ENCODE measurements at regions not wholly inside any gene's neighbourhood (a gene's known extent, or its start where the extent isn't known, plus 50 kb on each side); places are given as distances from the start of the nearest gene placed in this dataset.

- H4K20me1 ChIP-seq (ENCODE audit: control insufficient read depth, insufficient read depth, low read depth, low read length) = no peaks in the 10 kb centered on the region
- peaks cover 43% of the 10 kb centered on the region for H3K4me1 ChIP-seq (ENCODE audit: control insufficient read depth, low read length)
- no peaks in the 10 kb centered on the region for H3K36me3 ChIP-seq (ENCODE audit: control insufficient read depth, low read length)
- no peaks in the 10 kb centered on the region for H3K27me3 ChIP-seq (ENCODE audit: control insufficient read depth, low read length)
- no peak overlapping the region for H3K4me3 ChIP-seq (ENCODE audit: low read length)
- no peak overlapping the region for H3K4me2 ChIP-seq (ENCODE audit: low read length)
- no peaks in the 10 kb centered on the region for H3K79me2 ChIP-seq (ENCODE audit: control insufficient read depth, low read length)
- H3K9me3 ChIP-seq (ENCODE audit: control insufficient read depth, insufficient read depth, low read length) = no peaks in the 10 kb centered on the region
- H3F3A ChIP-seq (ENCODE audit: control insufficient read depth, insufficient read depth) = no peaks in the 10 kb centered on the region
- no peak overlapping the region for H3K27ac ChIP-seq (ENCODE audit: low read depth, low read length)
- H3K9me2 ChIP-seq (replicated peaks; ENCODE audit: control insufficient read depth, low read length) = no peaks in the 10 kb centered on the region
- TF ChIP-seq CTCF (IDR thresholded peaks at IDR 0.05; ENCODE audit: low read depth, low read length, poor library complexity, severe bottlenecking) (no peak), EZH2phosphoT487 (IDR thresholded peaks at IDR 0.05; ENCODE audit: borderline replicate concordance, low read length) (no peak)
These were observed 115.6 kb upstream of the CPEB4 start for GRCh38 chr5:173772384-173773059.

DNA sequence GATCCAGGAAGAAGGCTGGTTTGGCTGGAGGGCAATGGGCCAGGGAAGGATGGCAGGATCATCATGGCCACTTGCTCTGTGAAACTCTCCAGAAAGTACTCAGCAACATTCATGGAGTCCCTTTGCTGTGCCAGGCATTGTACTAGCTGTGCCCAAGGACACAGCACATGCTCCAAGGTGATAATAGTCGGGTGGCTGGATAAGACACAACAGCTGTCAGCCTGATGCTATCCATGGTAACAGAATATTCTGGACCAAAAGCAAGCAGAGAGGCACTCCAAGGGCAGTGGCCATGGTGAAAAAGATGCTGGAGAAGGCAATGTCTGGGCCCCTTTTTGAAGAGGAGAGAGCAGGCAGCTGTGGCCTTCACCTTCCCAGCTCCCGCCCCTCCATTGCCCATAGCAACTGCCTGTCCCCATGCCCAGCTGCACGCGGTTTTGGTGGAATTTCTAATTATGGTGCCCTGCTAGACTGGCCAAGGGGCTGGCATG lies 113.8 kb upstream of the CPEB4 start:
- H3K4me3 ChIP-seq (ENCODE audit: low read length) = no peak overlapping the region
- no peaks in the 10 kb centered on the region for H3K9me3 ChIP-seq (ENCODE audit: control insufficient read depth, insufficient read depth, low read length)
- H4K20me1 ChIP-seq (ENCODE audit: control insufficient read depth, insufficient read depth, low read depth, low read length) = no peaks in the 10 kb centered on the region
- H3K27ac ChIP-seq (ENCODE audit: low read depth, low read length) = no peak overlapping the region
- H3K27me3 ChIP-seq (ENCODE audit: control insufficient read depth, low read length) = no peaks in the 10 kb centered on the region
- no peak for TF ChIP-seq EZH2phosphoT487 (IDR thresholded peaks at IDR 0.05; ENCODE audit: borderline replicate concordance, low read length)
- TF ChIP-seq CTCF (IDR thresholded peaks at IDR 0.05; ENCODE audit: low read depth, low read length, poor library complexity, severe bottlenecking) = no peak
- no peak overlapping the region for H3K4me2 ChIP-seq (ENCODE audit: low read length)
- no peaks in the 10 kb centered on the region for H3K36me3 ChIP-seq (ENCODE audit: control insufficient read depth, low read length)
- peaks cover 60% of the 10 kb centered on the region for H3K4me1 ChIP-seq (ENCODE audit: control insufficient read depth, low read length)
- no peaks in the 10 kb centered on the region for H3K79me2 ChIP-seq (ENCODE audit: control insufficient read depth, low read length)
- H3K9me2 ChIP-seq (replicated peaks; ENCODE audit: control insufficient read depth, low read length) = no peaks in the 10 kb centered on the region
- H3F3A ChIP-seq (ENCODE audit: control insufficient read depth, insufficient read depth) = peaks cover 6% of the 10 kb centered on the region; the same call in 1 of the 2 replicates

GRCh38 chr5:173775261-173776197 lies 112.6 kb upstream of the CPEB4 start:
- peak overlapping the region; percentile 68 for H3K4me2 ChIP-seq (ENCODE audit: low read length)
- peaks cover 62% of the 10 kb centered on the region for H3K4me1 ChIP-seq (ENCODE audit: control insufficient read depth, low read length)
- H3K79me2 ChIP-seq (ENCODE audit: control insufficient read depth, low read length) = no peaks in the 10 kb centered on the region
- no peaks in the 10 kb centered on the region for H3K9me2 ChIP-seq (replicated peaks; ENCODE audit: control insufficient read depth, low read length)
- no peaks in the 10 kb centered on the region for H3K27me3 ChIP-seq (ENCODE audit: control insufficient read depth, low read length)
- H3F3A ChIP-seq (ENCODE audit: control insufficient read depth, insufficient read depth) = peaks cover 6% of the 10 kb centered on the region; the same call in 1 of the 2 replicates
- no peaks in the 10 kb centered on the region for H4K20me1 ChIP-seq (ENCODE audit: control insufficient read depth, insufficient read depth, low read depth, low read length)
- H3K36me3 ChIP-seq (ENCODE audit: control insufficient read depth, low read length) = no peaks in the 10 kb centered on the region
- peak overlapping the region; percentile 51 for H3K4me3 ChIP-seq (ENCODE audit: low read length)
- no peaks in the 10 kb centered on the region for H3K9me3 ChIP-seq (ENCODE audit: control insufficient read depth, insufficient read depth, low read length)
- TF ChIP-seq CTCF (IDR thresholded peaks at IDR 0.05; ENCODE audit: low read depth, low read length, poor library complexity, severe bottlenecking) = no peak
- TF ChIP-seq EZH2phosphoT487 (IDR thresholded peaks at IDR 0.05; ENCODE audit: borderline replicate concordance, low read length) = no peak
- H3K27ac ChIP-seq (ENCODE audit: low read depth, low read length) = peak overlapping the region; percentile 55
